Osteoblast (primary cell): ENCODE measurements at regions not wholly inside any gene's neighbourhood (a gene's known extent, or its start where the extent isn't known, plus 50 kb on each side); places are given as distances from the start of the nearest gene placed in this dataset.

Experiments
- DNase-seq: peaks from one replicate; pipeline ENCODE4 v3.0.0; 2011; ENCODE audit warnings: low spot score, mixed read lengths; ENCODE audit not compliant: insufficient read length; ENCODE audit errors: missing footprints
- H2AFZ ChIP-seq: 2 replicates; pipeline ENCODE4 v1.6.0; 2011; ENCODE audit warnings: mild to moderate bottlenecking, low read length
- H3K27ac ChIP-seq: 2 replicates; pipeline ENCODE4 v1.5.1; 2011; ENCODE audit warnings: mild to moderate bottlenecking, low read depth, low read length, moderate library complexity
- H3K27me3 ChIP-seq: 2 replicates; pipeline ENCODE4 v1.6.0; 2012; ENCODE audit warnings: mild to moderate bottlenecking, control low read depth, inconsistent platforms, low read length, moderate library complexity; ENCODE audit not compliant: insufficient read depth
- H3K36me3 ChIP-seq: 2 replicates; pipeline ENCODE4 v1.5.1; 2011; ENCODE audit warnings: mild to moderate bottlenecking, low read length, control low read depth, moderate library complexity; ENCODE audit not compliant: insufficient read depth
- H3K4me1 ChIP-seq: 2 replicates; pipeline ENCODE4 v1.5.1; 2011; ENCODE audit warnings: mild to moderate bottlenecking, low read length, control low read depth, moderate library complexity; ENCODE audit not compliant: insufficient read depth
- H3K4me2 ChIP-seq: 2 replicates; pipeline ENCODE4 v1.6.0; 2011; ENCODE audit warnings: mild to moderate bottlenecking, low read length; ENCODE audit not compliant: insufficient read depth
- H3K4me3 ChIP-seq: fragments of 200-600 bp; sonication (generic); 3 replicates; pipeline ENCODE4 v1.5.1; 2012; ENCODE audit warnings: mild to moderate bottlenecking, low read length, inconsistent platforms; ENCODE audit not compliant: insufficient read depth
- H3K79me2 ChIP-seq: 2 replicates; pipeline ENCODE4 v1.6.0; 2012; ENCODE audit warnings: mild to moderate bottlenecking, low read length, control low read depth, inconsistent platforms; ENCODE audit not compliant: insufficient read depth
- H3K9me3 ChIP-seq: 2 replicates; pipeline ENCODE4 v1.5.1; 2011; ENCODE audit warnings: low read depth, low read length, control low read depth
- H4K20me1 ChIP-seq: 2 replicates; pipeline ENCODE4 v1.6.0; 2012; ENCODE audit warnings: mild to moderate bottlenecking, low read length, control low read depth; ENCODE audit not compliant: insufficient read depth
- TF ChIP-seq, protein P1 (sequence below): IDR thresholded peaks from 2 replicates; pipeline ENCODE4 v1.5.1; 2011; ENCODE audit warnings: mild to moderate bottlenecking, low read depth, low read length, moderate library complexity; ENCODE audit errors: extremely low read depth

- H3K4me1 ChIP-seq = no peaks in the 10 kb centered on the region
- H2AFZ ChIP-seq = no peak overlapping the region
- DNase-seq = no peak
- H3K9me3 ChIP-seq = no peaks in the 10 kb centered on the region
- TF ChIP-seq, protein P1, sequence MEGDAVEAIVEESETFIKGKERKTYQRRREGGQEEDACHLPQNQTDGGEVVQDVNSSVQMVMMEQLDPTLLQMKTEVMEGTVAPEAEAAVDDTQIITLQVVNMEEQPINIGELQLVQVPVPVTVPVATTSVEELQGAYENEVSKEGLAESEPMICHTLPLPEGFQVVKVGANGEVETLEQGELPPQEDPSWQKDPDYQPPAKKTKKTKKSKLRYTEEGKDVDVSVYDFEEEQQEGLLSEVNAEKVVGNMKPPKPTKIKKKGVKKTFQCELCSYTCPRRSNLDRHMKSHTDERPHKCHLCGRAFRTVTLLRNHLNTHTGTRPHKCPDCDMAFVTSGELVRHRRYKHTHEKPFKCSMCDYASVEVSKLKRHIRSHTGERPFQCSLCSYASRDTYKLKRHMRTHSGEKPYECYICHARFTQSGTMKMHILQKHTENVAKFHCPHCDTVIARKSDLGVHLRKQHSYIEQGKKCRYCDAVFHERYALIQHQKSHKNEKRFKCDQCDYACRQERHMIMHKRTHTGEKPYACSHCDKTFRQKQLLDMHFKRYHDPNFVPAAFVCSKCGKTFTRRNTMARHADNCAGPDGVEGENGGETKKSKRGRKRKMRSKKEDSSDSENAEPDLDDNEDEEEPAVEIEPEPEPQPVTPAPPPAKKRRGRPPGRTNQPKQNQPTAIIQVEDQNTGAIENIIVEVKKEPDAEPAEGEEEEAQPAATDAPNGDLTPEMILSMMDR = no peak
- H3K27me3 ChIP-seq = no peaks in the 10 kb centered on the region
- H3K79me2 ChIP-seq = no peaks in the 10 kb centered on the region
- H3K36me3 ChIP-seq = no peaks in the 10 kb centered on the region
- no peak overlapping the region for H3K27ac ChIP-seq
- H3K4me3 ChIP-seq = no peak overlapping the region
- no peaks in the 10 kb centered on the region for H4K20me1 ChIP-seq
- no peak overlapping the region for H3K4me2 ChIP-seq
Measured at GRCh38 chr1:81540216-81540615, 260.5 kb upstream of the ADGRL2 start.

GRCh38 chr1:81529014-81529413, 271.7 kb upstream of the ADGRL2 start:
- DNase-seq = no peak
- TF ChIP-seq, protein P1 = no peak
- no peak overlapping the region for H2AFZ ChIP-seq

GRCh38 chr1:81525085-81525484, 275.6 kb upstream of the ADGRL2 start:
- Histone ChIP-seq H3K4me1 (no peaks in the 10 kb centered on the region), H3K27me3 (no peaks in the 10 kb centered on the region), H3K27ac (no peak overlapping the region), H4K20me1 (no peaks in the 10 kb centered on the region), H3K9me3 (no peaks in the 10 kb centered on the region), H3K79me2 (no peaks in the 10 kb centered on the region), H2AFZ (no peak overlapping the region), H3K4me2 (no peak overlapping the region), H3K4me3 (no peak overlapping the region), H3K36me3 (no peaks in the 10 kb centered on the region)
- TF ChIP-seq, protein P1 = no peak
- no peak for DNase-seq

More at GRCh38 chr1:81529014-81529413, 271.7 kb upstream of the ADGRL2 start:
- no peaks in the 10 kb centered on the region for H3K4me1 ChIP-seq
- H3K79me2 ChIP-seq = no peaks in the 10 kb centered on the region
- no peaks in the 10 kb centered on the region for H3K9me3 ChIP-seq
- H3K36me3 ChIP-seq = no peaks in the 10 kb centered on the region
- H4K20me1 ChIP-seq = no peaks in the 10 kb centered on the region
- H3K4me2 ChIP-seq = no peak overlapping the region
- H3K27ac ChIP-seq = no peak overlapping the region
- H3K4me3 ChIP-seq = no peak overlapping the region
- H3K27me3 ChIP-seq = no peaks in the 10 kb centered on the region

- no peak overlapping the region for H3K27ac ChIP-seq
- no peak overlapping the region for H3K4me2 ChIP-seq
- no peaks in the 10 kb centered on the region for H3K9me3 ChIP-seq
- H3K4me1 ChIP-seq = no peaks in the 10 kb centered on the region
- no peak overlapping the region for H2AFZ ChIP-seq
- DNase-seq = no peak
- TF ChIP-seq, protein P1 = no peak
- H4K20me1 ChIP-seq = no peaks in the 10 kb centered on the region
- no peaks in the 10 kb centered on the region for H3K79me2 ChIP-seq
- H3K27me3 ChIP-seq = no peaks in the 10 kb centered on the region
- H3K36me3 ChIP-seq = no peaks in the 10 kb centered on the region
- H3K4me3 ChIP-seq = no peak overlapping the region
Measured at GRCh38 chr1:81519987-81520386, 280.7 kb upstream of the ADGRL2 start.
